Fibroblast of lung (primary cell): ENCODE measurements at regions not wholly inside any gene's neighbourhood (a gene's known extent, or its start where the extent isn't known, plus 50 kb on each side); places are given as distances from the start of the nearest gene placed in this dataset.

Source experiments
- DNase-seq, 2 donors: peaks; one replicate each; pipeline versions ENCODE4 v3.0.0 to v3.0.0-alpha.2; 2010; ENCODE audit warnings: low read depth in 2 of 2
- H2AFZ ChIP-seq: 2 replicates; pipeline ENCODE4 v1.5.1; 2012; ENCODE audit warnings: low read length, control low read depth, inconsistent platforms
- H3K27ac ChIP-seq: 2 replicates; pipeline ENCODE4 v1.5.1; 2011; ENCODE audit warnings: low read length, control low read depth; ENCODE audit not compliant: insufficient read depth
- H3K27me3 ChIP-seq: 2 replicates; pipeline ENCODE4 v1.5.1; 2011; ENCODE audit warnings: mild to moderate bottlenecking, low read length; ENCODE audit not compliant: control insufficient read depth, insufficient read depth
- H3K36me3 ChIP-seq: 2 replicates; pipeline ENCODE4 v1.5.1; 2011; ENCODE audit warnings: low read length; ENCODE audit not compliant: control insufficient read depth, insufficient read depth
- H3K4me1 ChIP-seq: 2 replicates; pipeline ENCODE4 v1.5.1; 2011; ENCODE audit warnings: low read length; ENCODE audit not compliant: control insufficient read depth, insufficient read depth; ENCODE audit errors: extremely low read depth
- H3K4me2 ChIP-seq: 2 replicates; pipeline ENCODE4 v1.5.1; 2011; ENCODE audit warnings: low read length, control low read depth; ENCODE audit not compliant: insufficient read depth; ENCODE audit errors: extremely low read depth
- H3K4me3 ChIP-seq, 4 experiments: fragments of 200-600 bp in 1 of 4; sonication (generic) in 1 of 4; replicated peaks in 1 of 4; 2 replicates each; pipeline ENCODE4 v1.5.1; 2011 to 2016; ENCODE audit warnings: low read length in 4 of 4, low read depth in 3 of 4, mild to moderate bottlenecking in 3 of 4, control low read depth in 2 of 4, inconsistent platforms in 1 of 4, mixed read lengths in 1 of 4; ENCODE audit not compliant: insufficient read depth in 1 of 4; ENCODE audit errors: control extremely low read depth in 1 of 4
- H3K79me2 ChIP-seq: 2 replicates; pipeline ENCODE4 v1.5.1; 2012; ENCODE audit warnings: mild to moderate bottlenecking, low read length, inconsistent platforms; ENCODE audit not compliant: control insufficient read depth, insufficient read depth
- H3K9ac ChIP-seq: 2 replicates; pipeline ENCODE4 v1.5.1; 2011; ENCODE audit warnings: mild to moderate bottlenecking, low read length, control low read depth; ENCODE audit not compliant: insufficient read depth
- H3K9me3 ChIP-seq: 2 replicates; pipeline ENCODE4 v1.5.1; 2012; ENCODE audit warnings: low read depth, low read length; ENCODE audit not compliant: control insufficient read depth, insufficient read depth
- H4K20me1 ChIP-seq: 2 replicates; pipeline ENCODE4 v1.5.1; 2011; ENCODE audit warnings: low read length; ENCODE audit not compliant: control insufficient read depth, insufficient read depth; ENCODE audit errors: extremely low read depth
- EZH2 ChIP-seq: IDR thresholded peaks from 2 replicates; pipeline ENCODE4 v1.5.1; 2012; ENCODE audit warnings: low read length, control low read depth, mild to moderate bottlenecking; ENCODE audit errors: missing control alignments
- TF ChIP-seq, protein P1 (sequence below), 2 donors: IDR thresholded peaks in 1 of 2; conservative IDR thresholded peaks in 1 of 2; 1 replicate in 1 of 2; 2 replicates in 1 of 2; pipeline ENCODE4 v1.5.1; 2011 to 2012; ENCODE audit warnings: low read length in 2 of 2, control low read depth in 1 of 2, inconsistent platforms in 1 of 2, low read depth in 1 of 2, mild to moderate bottlenecking in 1 of 2

DNA sequence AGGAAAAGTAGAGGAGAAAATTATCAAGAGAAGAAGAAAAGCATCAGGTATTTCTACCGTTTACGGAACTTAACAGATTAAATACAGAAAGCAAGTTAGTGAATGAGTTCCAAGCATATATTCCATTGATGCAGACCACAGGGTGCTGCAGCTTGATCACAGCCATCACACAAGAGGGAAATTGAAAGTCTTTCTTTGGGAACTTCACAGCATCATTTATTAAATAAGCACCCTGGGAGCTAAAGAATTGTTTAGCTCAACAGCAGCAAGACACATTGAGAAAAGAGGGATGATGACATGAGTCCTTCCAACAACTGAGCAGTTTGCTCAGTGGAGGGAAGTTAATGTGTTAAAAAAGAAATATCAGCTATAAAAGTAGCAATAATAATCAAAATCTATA is 69.3 kb upstream of the DYNC1I2 start:
- Histone ChIP-seq H3K27me3 (no peaks in the 10 kb centered on the region), H3K36me3 (no peaks in the 10 kb centered on the region), H2AFZ (no peak overlapping the region), H3K4me2 (no peak overlapping the region), H3K9ac (no peak overlapping the region), H4K20me1 (no peaks in the 10 kb centered on the region), H3K9me3 (no peaks in the 10 kb centered on the region), H3K27ac (no peak overlapping the region), H3K79me2 (no peaks in the 10 kb centered on the region), H3K4me1 (peaks cover 2% of the 10 kb centered on the region), H3K4me3 (no peak overlapping the region)
- no peak for DNase-seq
- TF ChIP-seq EZH2, result no peak
- TF ChIP-seq, protein P1, sequence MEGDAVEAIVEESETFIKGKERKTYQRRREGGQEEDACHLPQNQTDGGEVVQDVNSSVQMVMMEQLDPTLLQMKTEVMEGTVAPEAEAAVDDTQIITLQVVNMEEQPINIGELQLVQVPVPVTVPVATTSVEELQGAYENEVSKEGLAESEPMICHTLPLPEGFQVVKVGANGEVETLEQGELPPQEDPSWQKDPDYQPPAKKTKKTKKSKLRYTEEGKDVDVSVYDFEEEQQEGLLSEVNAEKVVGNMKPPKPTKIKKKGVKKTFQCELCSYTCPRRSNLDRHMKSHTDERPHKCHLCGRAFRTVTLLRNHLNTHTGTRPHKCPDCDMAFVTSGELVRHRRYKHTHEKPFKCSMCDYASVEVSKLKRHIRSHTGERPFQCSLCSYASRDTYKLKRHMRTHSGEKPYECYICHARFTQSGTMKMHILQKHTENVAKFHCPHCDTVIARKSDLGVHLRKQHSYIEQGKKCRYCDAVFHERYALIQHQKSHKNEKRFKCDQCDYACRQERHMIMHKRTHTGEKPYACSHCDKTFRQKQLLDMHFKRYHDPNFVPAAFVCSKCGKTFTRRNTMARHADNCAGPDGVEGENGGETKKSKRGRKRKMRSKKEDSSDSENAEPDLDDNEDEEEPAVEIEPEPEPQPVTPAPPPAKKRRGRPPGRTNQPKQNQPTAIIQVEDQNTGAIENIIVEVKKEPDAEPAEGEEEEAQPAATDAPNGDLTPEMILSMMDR (conservative IDR thresholded peaks at IDR 0.05 in 1 of 2, IDR thresholded peaks at IDR 0.05 in 1 of 2; ENCODE audit: low read depth in 1 of 2, low read length in 2 of 2), result no peak

GRCh38 chr2:171625006-171625405 is 62.3 kb upstream of the DYNC1I2 start:
- Histone ChIP-seq H3K79me2 (no peaks in the 10 kb centered on the region), H2AFZ (no peak overlapping the region), H4K20me1 (no peaks in the 10 kb centered on the region), H3K9ac (no peak overlapping the region), H3K27ac (no peak overlapping the region), H3K4me1 (no peaks in the 10 kb centered on the region), H3K9me3 (no peaks in the 10 kb centered on the region), H3K27me3 (peaks cover 4% of the 10 kb centered on the region), H3K4me3 (no peak overlapping the region), H3K4me2 (no peak overlapping the region), H3K36me3 (no peaks in the 10 kb centered on the region)
- peak in 1 of 2 donors; percentile 20 for DNase-seq
- TF ChIP-seq, protein P1 (conservative IDR thresholded peaks at IDR 0.05 in 1 of 2, IDR thresholded peaks at IDR 0.05 in 1 of 2; ENCODE audit: low read depth in 1 of 2, low read length in 2 of 2), result no peak
- no peak for TF ChIP-seq EZH2

- H2AFZ ChIP-seq, result no peak overlapping the region
- no peaks in the 10 kb centered on the region for H4K20me1 ChIP-seq
- H3K4me1 ChIP-seq, result no peaks in the 10 kb centered on the region
- no peaks in the 10 kb centered on the region for H3K36me3 ChIP-seq
- peaks cover 4% of the 10 kb centered on the region for H3K27me3 ChIP-seq
- no peaks in the 10 kb centered on the region for H3K79me2 ChIP-seq
- no peak overlapping the region for H3K9ac ChIP-seq
- DNase-seq, result no peak
- no peaks in the 10 kb centered on the region for H3K9me3 ChIP-seq
- H3K4me3 ChIP-seq, result no peak overlapping the region
- no peak overlapping the region for H3K4me2 ChIP-seq
- no peak for TF ChIP-seq EZH2
- TF ChIP-seq, protein P1 (conservative IDR thresholded peaks at IDR 0.05 in 1 of 2, IDR thresholded peaks at IDR 0.05 in 1 of 2; ENCODE audit: low read depth in 1 of 2, low read length in 2 of 2), result no peak
- H3K27ac ChIP-seq, result no peak overlapping the region
Observed at GRCh38 chr2:171626949-171627348, 60.3 kb upstream of the DYNC1I2 start.
